ENCODE measurements at regions not wholly inside any gene's neighbourhood (a gene's known extent, or its start where the extent isn't known, plus 50 kb on each side); places are given as distances from the start of the nearest gene placed in this dataset.

GRCh38 chr17:73936908-73937627 lies 266.4 kb upstream of the RPL38 start:
- no peak for DNase-seq

- DNase-seq = no peak
Measured at GRCh38 chr17:73938706-73939105, 264.8 kb upstream of the RPL38 start.

- DNase-seq = peak; percentile 24
Measured at GRCh38 chr17:73939806-73940205, 263.7 kb upstream of the RPL38 start.

GRCh38 chr17:73940511-73940910 lies 263.0 kb upstream of the RPL38 start:
- no peak for DNase-seq

GRCh38 chr17:73941919-73942530 lies 261.5 kb upstream of the RPL38 start:
- DNase-seq = no peak

- no peak for DNase-seq
Measured at GRCh38 chr17:73942703-73943415, 260.6 kb upstream of the RPL38 start.

GRCh38 chr17:73943416-73944110 lies 259.9 kb upstream of the RPL38 start:
- no peak for DNase-seq

GRCh38 chr17:73944366-73944765 lies 259.1 kb upstream of the RPL38 start:
- DNase-seq = no peak

GRCh38 chr17:73947281-73947965 lies 256.1 kb upstream of the RPL38 start:
- DNase-seq = no peak

GRCh38 chr17:73947966-73948355 lies 255.5 kb upstream of the RPL38 start:
- DNase-seq = no peak

GRCh38 chr17:73949903-73950592 lies 253.4 kb upstream of the RPL38 start:
- no peak for DNase-seq

GRCh38 chr17:73950593-73950914 lies 252.9 kb upstream of the RPL38 start:
- DNase-seq = no peak

GRCh38 chr17:73952082-73952479 lies 251.4 kb upstream of the RPL38 start:
- no peak for DNase-seq

- peak; percentile 22 for DNase-seq
Measured at GRCh38 chr17:73952480-73953205, 250.8 kb upstream of the RPL38 start.

GRCh38 chr17:73953206-73954033 lies 250.1 kb upstream of the RPL38 start:
- DNase-seq = no peak

- DNase-seq = no peak
Measured at GRCh38 chr17:73954951-73955350, 248.5 kb upstream of the RPL38 start.

- no peak for DNase-seq
Measured at GRCh38 chr17:73955616-73956015, 247.9 kb upstream of the RPL38 start.

- no peak for DNase-seq
Measured at GRCh38 chr17:73956169-73956568, 247.3 kb upstream of the RPL38 start.

- peak; percentile 52 for DNase-seq
Measured at GRCh38 chr17:73956595-73957465, 246.6 kb upstream of the RPL38 start.

GRCh38 chr17:73957564-73957963 lies 245.9 kb upstream of the RPL38 start:
- no peak for DNase-seq

Measured in NCI-H1092 (cell line).